CD4-positive, alpha-beta T cell treated with Interleukin-15 for 1 hour (primary cell): ENCODE measurements at regions not wholly inside any gene's neighbourhood (a gene's known extent, or its start where the extent isn't known, plus 50 kb on each side); places are given as distances from the start of the nearest gene placed in this dataset.
A peak's percentile ranks its signal among the peaks of the same experiment; 100 is the strongest.

Experiments used
- DNase-seq: peaks from one replicate; pipeline ENCODE4 v3.0.0-alpha.2; 2020

DNA sequence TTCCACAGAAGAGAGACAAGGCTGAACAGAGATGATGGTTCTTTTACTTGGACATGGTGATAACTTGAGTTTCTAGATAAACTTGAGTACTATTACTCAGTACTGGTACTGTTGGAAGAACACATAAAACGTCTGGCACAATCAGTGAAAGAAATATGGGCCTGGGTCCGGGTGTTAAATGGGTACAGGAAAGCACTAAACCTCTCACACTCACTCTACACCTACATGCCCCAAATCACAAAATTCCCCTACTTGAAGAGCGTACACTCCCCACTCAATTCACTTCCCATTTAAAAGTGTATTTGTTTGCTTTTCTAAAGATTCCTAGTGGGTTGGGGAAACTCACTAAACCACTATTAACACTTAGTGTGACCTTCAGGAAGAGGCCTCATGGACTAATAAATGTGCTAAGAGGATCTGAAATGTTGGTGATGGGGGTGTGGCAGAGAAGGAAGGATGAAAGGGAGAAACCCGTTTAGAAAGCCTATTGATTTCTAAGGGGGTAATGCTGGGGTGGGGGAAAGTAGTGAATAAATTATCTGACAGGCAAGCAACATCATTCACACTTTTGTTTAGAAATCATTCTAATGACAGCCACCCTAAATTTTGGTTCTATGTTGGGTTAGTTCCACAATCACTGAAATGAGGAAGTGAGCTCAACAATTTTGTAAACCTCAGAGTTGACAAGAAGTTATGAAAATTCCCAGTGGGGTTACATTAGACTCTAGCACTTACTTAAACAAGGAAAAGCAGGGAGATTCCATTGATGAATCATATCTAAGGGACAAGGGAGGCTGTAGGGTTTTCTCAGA, 222.6 kb upstream of the MARCKS start:
- DNase-seq, result peak; percentile 32

- no peak for DNase-seq
These were observed 221.7 kb upstream of the MARCKS start for GRCh38 chr6:113635222-113635986.

GRCh38 chr6:113636357-113636824, 220.8 kb upstream of the MARCKS start:
- no peak for DNase-seq

- DNase-seq, result no peak
These were observed 217.1 kb upstream of the MARCKS start for GRCh38 chr6:113640051-113640450.

- no peak for DNase-seq
These were observed 215.0 kb upstream of the MARCKS start for GRCh38 chr6:113642001-113642713.

DNA sequence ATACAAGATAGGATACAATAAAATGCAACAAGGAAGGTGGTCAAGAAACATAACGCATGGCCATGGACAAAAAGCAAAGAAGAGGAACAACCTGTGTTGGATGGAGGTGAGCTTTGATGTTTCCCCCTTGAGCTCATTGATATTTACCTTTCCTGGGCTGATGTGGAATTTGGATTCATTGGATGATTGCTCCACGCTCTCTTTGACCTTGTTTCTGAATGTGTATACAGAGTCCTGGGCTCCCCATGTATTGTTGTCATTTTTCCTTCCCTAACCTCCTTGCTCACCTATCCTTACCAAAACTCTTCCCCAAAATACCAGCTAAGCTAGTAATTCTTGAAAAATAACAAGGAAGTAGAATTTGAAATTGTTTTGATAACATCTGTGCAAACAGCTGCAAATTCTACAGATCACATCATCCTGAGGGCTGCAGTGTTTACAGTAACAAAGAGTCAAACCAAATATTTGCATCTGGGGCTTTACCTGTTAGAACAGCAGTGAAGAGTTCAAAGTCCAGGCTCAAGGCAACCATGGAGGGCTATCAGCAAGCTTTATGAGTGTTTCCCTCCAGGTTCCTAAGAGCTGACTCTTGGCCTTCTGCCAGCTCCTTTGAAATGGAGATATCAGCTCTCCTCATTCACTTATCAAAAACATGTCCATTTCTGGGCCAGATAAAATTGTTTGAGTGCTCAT, 214.3 kb upstream of the MARCKS start:
- no peak for DNase-seq

- no peak for DNase-seq
These were observed 213.8 kb upstream of the MARCKS start for GRCh38 chr6:113643407-113643770.

GRCh38 chr6:113644861-113645575, 212.1 kb upstream of the MARCKS start:
- no peak for DNase-seq

- DNase-seq, result no peak
These were observed 211.6 kb upstream of the MARCKS start for GRCh38 chr6:113645576-113645970.

DNA sequence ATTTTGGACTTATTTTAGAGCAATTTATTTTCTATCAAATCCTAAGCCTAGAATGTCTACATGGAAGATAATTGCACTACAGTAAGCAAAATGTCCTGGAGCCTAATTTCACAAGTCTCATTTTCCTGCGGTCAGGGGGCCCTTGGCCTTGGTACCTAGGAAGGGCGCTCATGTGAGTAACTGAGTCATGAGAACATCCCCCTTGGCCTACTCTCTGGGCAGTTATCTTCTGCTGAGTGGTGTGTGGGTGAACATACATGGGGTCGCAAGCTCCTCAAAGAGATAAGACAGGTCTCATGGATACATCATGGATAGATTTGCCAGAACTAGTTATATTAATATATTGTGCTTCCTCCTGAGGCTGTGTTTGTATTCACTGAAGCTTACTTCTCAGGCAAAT, 211.2 kb upstream of the MARCKS start:
- DNase-seq, result no peak

GRCh38 chr6:113646701-113647100, 210.4 kb upstream of the MARCKS start:
- no peak for DNase-seq

DNA sequence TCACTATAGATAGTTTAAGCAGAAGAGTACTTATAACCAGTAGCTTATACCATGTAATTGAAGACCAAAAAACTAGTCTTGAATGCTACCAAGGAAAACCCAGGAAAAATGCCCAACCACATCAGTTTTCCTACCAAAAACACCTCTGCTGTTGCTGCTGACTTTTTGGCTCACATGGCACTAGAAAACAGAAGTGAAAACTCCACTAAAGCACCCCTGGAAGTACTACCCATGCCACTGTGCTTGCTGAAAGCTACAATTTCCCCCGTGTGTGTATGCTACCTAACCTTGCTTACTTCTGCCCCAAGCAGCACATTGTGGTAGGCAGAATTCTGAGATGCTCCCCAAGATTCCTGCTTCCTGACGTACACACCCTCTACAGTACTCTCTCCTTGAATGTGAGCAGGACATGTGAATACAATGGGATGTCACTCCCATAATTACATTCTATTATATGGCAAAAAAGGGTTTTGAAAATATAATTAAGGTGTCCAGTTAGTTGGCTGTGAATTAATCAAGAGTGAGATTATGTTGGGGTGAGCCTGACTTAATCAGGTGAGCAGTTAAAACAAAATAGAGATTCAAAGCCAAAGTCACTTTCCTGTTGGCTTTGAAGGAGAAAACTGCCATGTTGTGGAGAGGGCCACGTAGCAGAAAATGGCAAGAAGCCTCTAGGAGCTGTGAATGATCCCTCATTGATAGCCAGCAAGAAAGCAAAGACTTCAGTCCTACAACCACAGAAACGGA, 209.8 kb upstream of the MARCKS start:
- no peak for DNase-seq

GRCh38 chr6:113648698-113649097, 208.4 kb upstream of the MARCKS start:
- no peak for DNase-seq

DNA sequence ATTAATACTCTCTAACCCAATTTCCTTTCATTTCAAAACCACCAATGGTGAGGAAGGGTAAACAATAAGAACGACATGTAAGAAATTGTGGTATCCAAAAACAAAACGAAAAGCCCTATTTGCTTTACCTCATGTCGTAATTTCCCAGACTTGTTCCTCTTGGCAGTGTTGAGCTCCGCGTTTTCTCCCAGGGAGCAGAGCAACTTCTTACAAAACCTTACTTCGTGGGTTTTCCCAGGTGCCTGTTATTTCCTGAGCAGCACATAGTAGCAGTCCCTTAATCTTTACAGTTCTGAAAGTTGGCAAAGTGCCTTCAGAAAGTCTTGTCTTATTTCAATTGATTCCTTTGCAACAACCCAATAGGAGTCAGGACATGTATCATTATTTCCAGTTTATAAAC, 207.9 kb upstream of the MARCKS start:
- DNase-seq, result peak; percentile 30

DNA sequence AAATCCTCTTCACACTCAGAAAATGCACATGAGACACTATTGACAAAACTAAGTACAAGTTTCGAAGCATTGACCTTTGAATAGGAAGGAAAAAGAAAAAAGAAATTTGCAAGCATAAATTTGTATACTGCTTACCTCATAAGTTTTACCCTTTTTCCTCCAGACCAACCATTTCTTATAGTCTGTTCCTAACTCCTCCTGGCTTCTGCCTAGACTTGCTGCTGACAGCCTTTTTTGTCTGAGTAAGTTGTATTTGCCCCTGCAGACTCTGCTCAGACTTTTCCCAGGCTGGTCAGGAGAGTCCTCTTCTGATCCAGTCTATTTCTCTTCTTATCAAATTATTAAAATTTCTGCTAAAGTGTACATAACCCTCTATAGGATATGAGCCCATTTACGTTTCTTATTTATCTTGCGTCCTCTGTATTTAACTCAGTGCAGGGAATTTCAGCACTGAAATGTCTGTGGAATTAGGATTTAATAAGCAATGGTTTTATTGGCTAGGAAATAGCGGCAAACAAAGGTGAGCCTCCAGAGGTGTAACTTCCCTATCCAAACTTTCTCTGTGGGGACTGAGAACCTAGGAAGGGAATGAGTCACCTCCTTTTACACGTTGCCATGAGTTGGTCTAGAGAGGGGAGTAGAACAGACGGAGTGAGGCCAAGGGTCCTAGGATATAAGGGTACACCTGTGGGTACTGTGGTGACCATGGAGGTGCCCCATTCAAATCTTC, 207.1 kb upstream of the MARCKS start:
- no peak for DNase-seq

- DNase-seq, result no peak
These were observed 206.6 kb upstream of the MARCKS start for GRCh38 chr6:113650610-113650979.

DNA sequence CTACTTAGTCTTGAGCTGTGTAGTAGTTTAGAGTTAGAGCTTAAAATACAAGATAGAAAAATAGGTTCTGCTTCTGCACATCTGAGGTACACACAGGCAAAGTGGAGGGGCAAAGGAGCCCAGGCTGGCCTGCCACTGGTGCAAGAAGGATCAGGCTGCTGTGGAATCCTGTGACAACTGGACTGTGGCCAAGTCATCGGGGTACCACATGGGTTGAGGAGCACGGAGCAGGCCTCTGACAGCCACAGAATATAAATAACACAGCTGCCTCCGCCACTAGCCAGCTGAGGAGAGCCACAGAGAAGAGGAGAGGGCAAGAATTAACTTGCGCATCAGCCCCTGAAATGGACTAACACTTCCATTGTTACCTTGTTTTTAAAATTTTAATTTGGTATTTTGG, 206.0 kb upstream of the MARCKS start:
- no peak for DNase-seq

DNA sequence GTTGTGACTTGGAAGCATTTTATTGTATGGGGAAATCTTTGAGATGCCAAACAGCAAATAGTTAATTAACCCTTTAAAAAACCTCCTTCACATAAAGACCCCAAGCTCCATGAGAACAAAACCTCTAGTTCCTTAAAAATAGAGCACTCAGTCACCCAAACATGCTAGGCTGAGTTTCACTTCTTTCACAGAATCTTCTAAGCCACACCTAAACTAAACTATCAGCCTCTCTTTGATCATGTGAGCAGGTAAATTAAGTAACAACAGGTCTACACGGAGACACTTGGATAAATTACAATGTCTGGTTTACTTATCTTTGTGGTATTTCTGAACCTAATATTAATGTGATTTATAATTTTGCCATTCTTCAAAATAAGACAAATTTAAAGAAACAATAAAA, 205.2 kb upstream of the MARCKS start:
- DNase-seq, result no peak

DNA sequence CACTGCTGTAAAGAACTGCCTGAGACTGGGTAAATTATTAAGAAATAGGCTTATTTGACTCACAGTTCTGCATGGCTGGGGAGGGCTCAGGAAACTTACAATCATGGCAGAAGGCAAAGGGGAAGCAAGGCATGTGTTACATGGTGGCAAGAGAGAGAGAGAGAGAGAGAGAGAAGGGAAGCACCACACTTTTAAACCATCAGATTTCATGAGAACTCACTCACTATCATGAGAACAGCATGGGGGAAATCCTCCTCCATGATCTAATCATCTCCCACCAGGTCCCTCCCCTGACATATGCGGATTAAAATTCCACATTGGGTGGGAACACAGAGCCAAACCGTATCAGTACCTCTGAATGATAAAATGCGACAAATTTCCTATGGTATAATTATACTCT, 203.9 kb upstream of the MARCKS start:
- no peak for DNase-seq

DNA sequence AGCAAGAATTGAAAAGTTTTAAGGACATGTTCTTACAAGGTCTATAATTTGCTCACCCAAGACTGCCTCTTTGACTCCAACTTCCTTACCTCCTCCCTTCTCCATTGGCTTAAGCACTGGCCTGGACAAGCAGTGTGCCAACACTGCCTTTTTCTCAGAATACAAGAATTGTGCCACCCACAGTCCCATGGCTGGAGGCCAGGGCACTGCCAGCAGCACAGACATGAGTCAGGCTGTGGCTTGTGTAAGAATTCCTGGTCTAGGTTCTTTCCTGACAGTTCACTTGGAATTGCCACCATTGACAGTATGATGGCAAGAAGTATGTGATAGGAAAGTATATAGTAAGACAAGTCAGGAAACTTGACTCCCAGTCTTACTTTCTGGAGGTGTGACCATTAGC, 202.7 kb upstream of the MARCKS start:
- peak; percentile 24 for DNase-seq

- no peak for DNase-seq
These were observed 201.4 kb upstream of the MARCKS start for GRCh38 chr6:113655761-113656160.
